ENCODE measurements at regions not wholly inside any gene's neighbourhood (a gene's known extent, or its start where the extent isn't known, plus 50 kb on each side); places are given as distances from the start of the nearest gene placed in this dataset.

- no peak for TF ChIP-seq ZFX (IDR thresholded peaks at IDR 0.05)
- TF ChIP-seq, protein P1, sequence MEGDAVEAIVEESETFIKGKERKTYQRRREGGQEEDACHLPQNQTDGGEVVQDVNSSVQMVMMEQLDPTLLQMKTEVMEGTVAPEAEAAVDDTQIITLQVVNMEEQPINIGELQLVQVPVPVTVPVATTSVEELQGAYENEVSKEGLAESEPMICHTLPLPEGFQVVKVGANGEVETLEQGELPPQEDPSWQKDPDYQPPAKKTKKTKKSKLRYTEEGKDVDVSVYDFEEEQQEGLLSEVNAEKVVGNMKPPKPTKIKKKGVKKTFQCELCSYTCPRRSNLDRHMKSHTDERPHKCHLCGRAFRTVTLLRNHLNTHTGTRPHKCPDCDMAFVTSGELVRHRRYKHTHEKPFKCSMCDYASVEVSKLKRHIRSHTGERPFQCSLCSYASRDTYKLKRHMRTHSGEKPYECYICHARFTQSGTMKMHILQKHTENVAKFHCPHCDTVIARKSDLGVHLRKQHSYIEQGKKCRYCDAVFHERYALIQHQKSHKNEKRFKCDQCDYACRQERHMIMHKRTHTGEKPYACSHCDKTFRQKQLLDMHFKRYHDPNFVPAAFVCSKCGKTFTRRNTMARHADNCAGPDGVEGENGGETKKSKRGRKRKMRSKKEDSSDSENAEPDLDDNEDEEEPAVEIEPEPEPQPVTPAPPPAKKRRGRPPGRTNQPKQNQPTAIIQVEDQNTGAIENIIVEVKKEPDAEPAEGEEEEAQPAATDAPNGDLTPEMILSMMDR (conservative IDR thresholded peaks at IDR 0.05) = no peak
- no peak overlapping the region for H3K27ac ChIP-seq
Measured at GRCh38 chr1:163771637-163772036, 449.9 kb downstream of the NUF2 start.

- TF ChIP-seq ZFX (IDR thresholded peaks at IDR 0.05) = no peak
- TF ChIP-seq, protein P1 (conservative IDR thresholded peaks at IDR 0.05) = no peak
- no peak overlapping the region for H3K27ac ChIP-seq
Measured at GRCh38 chr1:163772246-163772645, 450.5 kb downstream of the NUF2 start.

GRCh38 chr1:163773396-163773795 is 451.6 kb downstream of the NUF2 start:
- TF ChIP-seq, protein P1 (conservative IDR thresholded peaks at IDR 0.05) = no peak
- TF ChIP-seq ZFX (IDR thresholded peaks at IDR 0.05) = no peak
- no peak overlapping the region for H3K27ac ChIP-seq

- no peak overlapping the region for H3K27ac ChIP-seq
- no peak for TF ChIP-seq ZFX (IDR thresholded peaks at IDR 0.05)
- TF ChIP-seq, protein P1 (conservative IDR thresholded peaks at IDR 0.05) = no peak
Measured at GRCh38 chr1:163774401-163774945, 452.7 kb downstream of the NUF2 start.

- TF ChIP-seq ZFX (IDR thresholded peaks at IDR 0.05) = no peak
- TF ChIP-seq, protein P1 (conservative IDR thresholded peaks at IDR 0.05) = no peak
- H3K27ac ChIP-seq = no peak overlapping the region
Measured at GRCh38 chr1:163774978-163775620, 453.3 kb downstream of the NUF2 start.

DNA sequence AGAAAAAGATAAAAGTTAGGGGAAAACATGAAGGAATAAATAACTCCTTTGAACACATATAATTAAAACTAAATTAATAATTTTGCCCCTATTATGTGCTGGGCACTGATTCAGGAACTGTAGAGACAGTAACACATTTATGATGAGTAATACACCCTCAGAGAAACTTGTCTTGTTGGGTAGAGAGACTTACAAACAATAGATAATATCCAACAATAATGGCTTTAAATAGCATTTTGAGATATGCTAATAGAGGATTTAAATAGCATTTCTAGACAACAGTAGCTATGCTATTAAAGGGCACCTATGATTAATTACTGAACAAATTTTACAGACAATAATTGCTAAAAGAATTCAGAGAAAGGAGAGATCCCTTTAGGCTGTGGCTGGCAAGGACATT is 455.5 kb downstream of the NUF2 start:
- no peak for TF ChIP-seq ZFX (IDR thresholded peaks at IDR 0.05)
- TF ChIP-seq, protein P1 (conservative IDR thresholded peaks at IDR 0.05) = no peak
- H3K27ac ChIP-seq = no peak overlapping the region

DNA sequence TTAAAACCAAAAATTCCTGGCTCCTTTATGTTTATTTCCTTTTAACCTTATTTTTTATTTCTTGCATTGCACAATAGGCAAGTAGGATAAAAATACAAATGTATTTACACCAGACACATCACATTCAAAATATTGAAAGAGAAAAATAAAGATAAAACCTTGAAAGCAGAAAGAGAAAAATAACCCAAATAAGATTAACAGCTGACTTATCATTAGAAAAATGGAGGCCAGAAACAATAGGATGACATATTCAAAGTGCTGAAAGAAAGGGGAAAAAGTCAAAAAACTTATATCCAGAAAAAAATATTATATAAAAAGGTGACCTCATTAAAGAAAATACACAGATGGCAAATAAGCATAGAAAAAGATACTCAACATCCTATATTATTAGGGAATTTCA is 459.4 kb downstream of the NUF2 start:
- H3K27ac ChIP-seq = no peak overlapping the region
- TF ChIP-seq, protein P1 (conservative IDR thresholded peaks at IDR 0.05) = no peak
- no peak for TF ChIP-seq ZFX (IDR thresholded peaks at IDR 0.05)
